Subcutaneous abdominal adipose tissue (tissue), 5 donors: ENCODE measurements at regions not wholly inside any gene's neighbourhood (a gene's known extent, or its start where the extent isn't known, plus 50 kb on each side); places are given as distances from the start of the nearest gene placed in this dataset.
"Not testable (repeated sequence)": the region's sequence is repeated elsewhere in the genome, so short reads cannot be mapped to it uniquely, and the experiment has no call there.

ENCODE experiments used
- H3K27ac ChIP-seq: one replicate; pipeline ENCODE4 v1.7.0; 2013; ENCODE audit warnings: low read depth, mild to moderate bottlenecking, inconsistent platforms, low read length, moderate library complexity
- H3K27me3 ChIP-seq, 5 donors: one replicate each; pipeline ENCODE4 v1.7.0; 2013; ENCODE audit warnings: low read length in 5 of 5, inconsistent platforms in 1 of 5; ENCODE audit not compliant: control insufficient read depth in 5 of 5, insufficient read depth in 4 of 5
- H3K36me3 ChIP-seq, 5 donors: one replicate each; pipeline ENCODE4 v1.7.0; 2013; ENCODE audit warnings: low read length in 5 of 5; ENCODE audit not compliant: control insufficient read depth in 5 of 5, insufficient read depth in 5 of 5
- H3K4me1 ChIP-seq, 5 donors: one replicate each; pipeline ENCODE4 v1.7.0; 2013; ENCODE audit warnings: low read length in 5 of 5, mild to moderate bottlenecking in 3 of 5, moderate library complexity in 1 of 5; ENCODE audit not compliant: control insufficient read depth in 5 of 5, insufficient read depth in 5 of 5
- H3K4me3 ChIP-seq, 5 donors: one replicate each; pipeline ENCODE4 v1.7.0; 2013; ENCODE audit warnings: low read length in 5 of 5, low read depth in 1 of 5
- H3K9ac ChIP-seq, 5 donors: one replicate each; pipeline ENCODE4 v1.7.0; 2013; ENCODE audit warnings: low read length in 5 of 5, mild to moderate bottlenecking in 4 of 5, moderate library complexity in 3 of 5
- H3K9me3 ChIP-seq, 5 donors: one replicate each; pipeline ENCODE4 v1.7.0; 2013; ENCODE audit warnings: low read length in 5 of 5; ENCODE audit not compliant: control insufficient read depth in 5 of 5
- donor health status: healthy.
- donor health status: healthy.
- donor health status: healthy.
- donor health status: healthy.
- donor health status: healthy.

DNA sequence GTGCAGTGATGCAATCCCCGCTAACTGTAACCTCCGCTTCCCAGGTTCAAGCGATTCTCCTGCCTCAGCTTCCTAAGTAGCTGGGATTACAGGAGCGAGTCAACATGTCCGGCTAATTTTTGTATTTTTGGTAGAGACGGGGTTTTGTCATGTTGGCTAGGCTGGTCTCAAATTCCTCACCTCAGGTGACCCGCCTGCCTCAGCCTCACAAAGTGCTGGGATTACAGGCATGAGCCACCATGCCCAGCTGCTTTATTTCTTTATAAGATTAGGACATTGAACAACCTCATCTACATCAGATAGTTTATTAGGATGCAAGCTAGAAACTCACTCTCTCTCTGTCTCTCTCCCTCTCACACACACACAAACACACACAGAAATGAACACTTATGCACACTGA, 1102.5 kb downstream of the TAF11L14 start:
- H3K4me1 ChIP-seq, H3K27me3 ChIP-seq, H3K9me3 ChIP-seq, H3K27ac ChIP-seq, H3K9ac ChIP-seq, H3K36me3 ChIP-seq, H3K4me3 ChIP-seq: not testable (repeated sequence)

DNA sequence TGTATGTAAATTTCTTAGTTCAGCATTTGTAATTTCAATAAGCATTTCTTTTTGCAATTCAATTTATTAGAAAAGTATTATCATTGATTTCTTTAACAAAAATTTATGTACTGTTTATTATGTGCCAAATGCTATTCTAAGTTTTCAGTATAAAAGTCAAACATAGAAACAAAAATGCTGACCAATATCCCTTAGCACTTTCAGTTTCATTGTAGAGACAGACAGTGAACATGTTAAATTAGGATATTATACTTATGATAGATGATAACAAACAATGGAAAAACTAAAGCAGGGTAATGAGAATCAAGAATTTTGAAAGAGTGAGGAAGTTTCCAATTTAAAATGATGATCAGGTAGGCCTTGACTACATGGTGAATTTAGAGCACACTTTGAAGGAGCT, 1106.0 kb downstream of the TAF11L14 start:
- H3K27ac ChIP-seq, result no peak overlapping the region
- no peaks in the 10 kb centered on the region for H3K9me3 ChIP-seq
- no peak overlapping the region for H3K9ac ChIP-seq
- no peaks in the 10 kb centered on the region for H3K36me3 ChIP-seq
- H3K27me3 ChIP-seq, result no peaks in the 10 kb centered on the region
- H3K4me3 ChIP-seq, result no peak overlapping the region
- peaks cover 0 to 2% (median 0%) of the 10 kb centered on the region in 5 donors for H3K4me1 ChIP-seq

DNA sequence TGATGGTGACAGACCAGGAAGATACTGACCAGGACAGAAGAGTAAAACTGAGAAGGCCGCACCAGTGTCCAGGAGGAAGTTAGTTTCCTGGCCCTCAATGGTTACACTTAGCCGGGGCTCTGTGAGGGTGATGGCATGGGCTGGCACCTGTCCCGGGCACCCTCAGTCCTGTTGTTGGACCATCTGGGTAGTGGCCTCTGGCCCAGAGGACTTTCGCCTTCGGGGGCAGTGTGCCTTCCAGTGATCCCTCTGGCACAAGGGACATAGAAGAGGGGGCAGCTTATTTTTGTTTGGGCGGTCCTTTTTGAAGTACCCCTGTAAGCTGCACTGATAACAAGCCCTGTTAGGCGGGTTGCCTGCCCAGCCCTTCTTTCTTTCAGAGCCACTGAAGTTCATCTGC, 1108.6 kb downstream of the TAF11L14 start:
- peaks cover 0 to 6% (median 0%) of the 10 kb centered on the region in 5 donors for H3K4me1 ChIP-seq

GRCh38 chr5:18744441-18744840, 1110.2 kb downstream of the TAF11L14 start:
- Histone ChIP-seq H3K4me3 (peak overlapping the region in 2 of 5 donors; percentile 6 to 74), H3K36me3 (no peaks in the 10 kb centered on the region), H3K9me3 (no peaks in the 10 kb centered on the region), H3K9ac (no peak overlapping the region), H3K27ac (no peak overlapping the region), H3K27me3 (no peaks in the 10 kb centered on the region), H3K4me1 (peaks cover 0 to 6% (median 0%) of the 10 kb centered on the region in 5 donors)

More for the DNA sequence above, 1108.6 kb downstream of the TAF11L14 start:
- H3K9me3 ChIP-seq, result no peaks in the 10 kb centered on the region
- no peaks in the 10 kb centered on the region for H3K27me3 ChIP-seq
- no peak overlapping the region for H3K9ac ChIP-seq
- H3K4me3 ChIP-seq, result no peak overlapping the region
- no peaks in the 10 kb centered on the region for H3K36me3 ChIP-seq
- no peak overlapping the region for H3K27ac ChIP-seq

DNA sequence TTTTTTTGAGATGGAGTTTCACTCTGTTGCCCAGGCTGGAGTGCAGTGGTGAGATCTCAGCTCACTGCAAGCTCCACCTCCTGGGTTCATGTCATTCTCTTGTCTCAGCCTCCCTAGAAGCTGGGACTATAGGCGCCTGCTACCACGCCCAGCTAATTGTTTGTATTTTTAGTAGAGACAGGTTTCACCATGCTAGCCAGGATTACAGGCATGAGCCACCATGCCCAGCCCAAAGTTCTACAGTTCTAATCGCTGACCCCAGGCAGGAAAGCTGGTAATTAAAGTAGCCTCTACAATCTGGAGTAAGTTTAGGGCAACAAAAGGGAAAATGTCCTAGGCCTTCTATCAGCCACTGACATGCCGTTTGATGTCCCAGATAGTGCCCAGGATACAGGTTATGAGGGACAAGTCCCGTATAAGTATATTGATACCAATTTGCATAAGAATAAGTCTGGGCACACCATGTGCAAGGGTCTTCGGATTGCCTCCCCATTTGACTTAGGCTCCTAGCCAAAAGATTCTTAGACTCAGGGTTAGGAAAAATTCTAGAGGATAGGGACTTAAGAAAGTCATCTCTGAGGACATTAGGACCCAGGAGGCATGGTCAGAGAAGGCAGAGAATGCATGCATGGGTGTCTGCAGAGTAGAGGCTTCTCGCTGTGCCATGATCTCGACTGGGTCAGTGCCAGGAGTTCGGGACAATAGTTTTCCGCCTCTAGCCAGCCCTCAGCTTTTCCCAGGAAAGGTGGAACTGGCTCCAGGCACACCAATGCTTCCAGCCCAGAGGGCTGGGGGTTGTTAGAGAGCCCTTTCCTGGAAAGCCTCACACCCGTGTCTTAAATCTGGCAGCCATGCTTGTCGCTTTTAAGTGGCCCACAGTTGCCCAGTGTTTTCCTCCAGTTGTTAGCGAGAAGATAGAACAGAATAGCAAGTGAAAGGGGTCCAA, 1111.1 kb downstream of the TAF11L14 start:
- peak overlapping the region in 4 of 5 donors; percentile 38 to 71 (median 60) for H3K9ac ChIP-seq
- peak overlapping the region; percentile 60 to 84 (median 74) for H3K4me3 ChIP-seq
- peaks cover 0 to 6% (median 0%) of the 10 kb centered on the region in 5 donors for H3K4me1 ChIP-seq
- H3K27me3 ChIP-seq, result no peaks in the 10 kb centered on the region
- no peaks in the 10 kb centered on the region for H3K36me3 ChIP-seq
- peak overlapping the region; percentile 54 for H3K27ac ChIP-seq
- H3K9me3 ChIP-seq, result no peaks in the 10 kb centered on the region

GRCh38 chr5:18745988-18746615, 1111.8 kb downstream of the TAF11L14 start:
- no peaks in the 10 kb centered on the region for H3K36me3 ChIP-seq
- no peaks in the 10 kb centered on the region for H3K27me3 ChIP-seq
- peaks cover 0 to 3% (median 0%) of the 10 kb centered on the region in 5 donors for H3K9me3 ChIP-seq
- H3K4me1 ChIP-seq, result peaks cover 0 to 6% (median 0%) of the 10 kb centered on the region in 5 donors
- H3K9ac ChIP-seq, result peak overlapping the region in 4 of 5 donors; percentile 38 to 71 (median 60)
- peak overlapping the region; percentile 54 for H3K27ac ChIP-seq
- peak overlapping the region; percentile 60 to 84 (median 74) for H3K4me3 ChIP-seq

DNA sequence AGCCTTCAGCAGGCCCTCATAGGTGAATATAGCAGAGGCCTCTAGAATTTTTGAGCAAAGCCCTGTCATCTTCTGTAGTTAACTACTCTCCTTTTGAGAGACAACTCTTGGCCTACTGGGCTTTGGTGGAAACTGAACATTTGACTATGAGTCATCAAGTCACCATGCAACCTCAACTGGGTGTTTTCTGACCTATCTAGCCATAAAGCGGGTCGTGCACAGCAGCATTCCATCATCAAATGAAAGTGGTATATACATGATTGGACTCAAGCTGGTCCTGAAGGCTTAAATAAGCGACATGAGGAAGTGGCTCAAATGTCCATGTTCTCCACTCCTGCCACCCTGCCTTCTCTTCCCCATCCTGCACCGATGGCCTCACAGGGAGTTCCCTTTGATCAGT, 1115.5 kb downstream of the TAF11L14 start:
- Histone ChIP-seq H3K9ac (no peak overlapping the region), H3K27me3 (no peaks in the 10 kb centered on the region), H3K27ac (no peak overlapping the region), H3K36me3 (no peaks in the 10 kb centered on the region), H3K4me1 (peaks cover 0 to 6% (median 0%) of the 10 kb centered on the region in 5 donors), H3K4me3 (no peak overlapping the region), H3K9me3 (peaks cover 0 to 8% (median 0%) of the 10 kb centered on the region in 5 donors)

- no peaks in the 10 kb centered on the region for H3K27me3 ChIP-seq
- H3K4me1 ChIP-seq, result no peaks in the 10 kb centered on the region
- no peaks in the 10 kb centered on the region for H3K36me3 ChIP-seq
- H3K9me3 ChIP-seq, result peaks cover 0 to 8% (median 0%) of the 10 kb centered on the region in 5 donors
- H3K4me3 ChIP-seq, result no peak overlapping the region
- H3K27ac ChIP-seq, result no peak overlapping the region
- no peak overlapping the region for H3K9ac ChIP-seq
Measured at GRCh38 chr5:18752317-18752716, 1118.1 kb downstream of the TAF11L14 start.

GRCh38 chr5:18754201-18754600, 1119.9 kb downstream of the TAF11L14 start:
- Histone ChIP-seq H3K27me3 (no peaks in the 10 kb centered on the region), H3K36me3 (no peaks in the 10 kb centered on the region), H3K9me3 (peaks cover 0 to 8% (median 0%) of the 10 kb centered on the region in 5 donors), H3K4me1 (no peaks in the 10 kb centered on the region), H3K27ac (no peak overlapping the region), H3K9ac (no peak overlapping the region), H3K4me3 (no peak overlapping the region)

DNA sequence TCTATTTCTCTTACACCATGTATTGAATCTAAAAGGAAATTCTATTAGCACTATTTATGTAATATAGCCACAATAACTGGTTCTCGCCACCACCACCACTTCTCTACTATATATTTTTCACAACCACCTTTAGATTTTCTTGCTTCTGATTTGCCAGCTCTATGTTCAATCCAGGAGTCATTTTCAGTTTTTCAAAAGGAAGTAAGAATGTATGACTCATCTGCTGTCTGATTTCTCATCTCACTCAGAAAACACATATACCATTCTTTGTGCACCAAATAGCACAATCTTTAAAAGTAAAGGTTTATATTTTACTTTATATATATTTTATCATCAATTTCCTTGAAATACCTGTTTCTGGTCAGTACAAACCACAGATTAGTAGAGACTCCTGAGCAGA, 1127.5 kb downstream of the TAF11L14 start:
- Histone ChIP-seq H3K27me3 (no peaks in the 10 kb centered on the region), H3K36me3 (no peaks in the 10 kb centered on the region), H3K27ac (no peak overlapping the region), H3K4me1 (no peaks in the 10 kb centered on the region), H3K9me3 (no peaks in the 10 kb centered on the region), H3K4me3 (no peak overlapping the region), H3K9ac (no peak overlapping the region)
